NCI-H1048 (cell line): ENCODE measurements at regions not wholly inside any gene's neighbourhood (a gene's known extent, or its start where the extent isn't known, plus 50 kb on each side); places are given as distances from the start of the nearest gene placed in this dataset.

ENCODE experiments used
- DNase-seq: peaks from one replicate; lab custom pipeline; 2025; lab: John Stamatoyannopoulos, UW

DNA sequence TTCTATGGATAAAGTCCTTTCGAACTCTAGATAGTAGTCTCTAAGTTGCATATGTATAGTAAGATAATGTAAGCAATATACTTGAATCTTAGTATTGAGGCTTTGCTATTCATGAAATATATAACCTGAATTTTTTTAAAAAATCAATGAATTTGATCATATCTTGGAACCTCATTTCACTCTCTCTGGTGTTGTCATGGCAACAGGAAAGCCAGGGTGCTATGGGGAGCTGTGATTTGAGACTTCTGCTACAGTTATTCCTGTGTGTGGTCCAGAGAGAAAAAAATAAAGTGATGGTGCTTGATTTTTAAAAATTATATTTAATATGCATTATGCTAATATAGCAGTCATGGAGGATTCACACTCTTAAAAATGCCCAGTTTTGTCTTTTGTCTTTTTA lies 508.0 kb downstream of the SNAPC1 start:
- no peak for DNase-seq

DNA sequence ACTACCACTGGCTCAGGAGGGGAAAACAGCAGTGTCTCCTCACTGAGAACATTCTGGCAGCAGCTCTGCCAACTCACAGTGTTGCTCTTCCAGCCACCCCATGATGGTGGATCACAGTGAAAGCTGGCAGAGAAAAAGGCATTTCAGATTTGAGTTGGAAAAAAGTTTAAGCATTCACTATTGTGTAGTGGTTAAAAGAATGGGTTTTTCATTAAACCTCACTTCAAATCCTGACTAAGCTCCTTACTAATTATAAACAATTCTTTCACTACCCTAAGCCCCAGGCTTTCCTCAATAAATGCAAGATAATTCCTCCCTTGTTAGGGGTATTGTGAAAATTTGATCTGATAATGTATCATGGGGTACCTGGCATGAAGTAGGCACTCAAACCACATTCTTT lies 518.1 kb downstream of the SNAPC1 start:
- no peak for DNase-seq

DNA sequence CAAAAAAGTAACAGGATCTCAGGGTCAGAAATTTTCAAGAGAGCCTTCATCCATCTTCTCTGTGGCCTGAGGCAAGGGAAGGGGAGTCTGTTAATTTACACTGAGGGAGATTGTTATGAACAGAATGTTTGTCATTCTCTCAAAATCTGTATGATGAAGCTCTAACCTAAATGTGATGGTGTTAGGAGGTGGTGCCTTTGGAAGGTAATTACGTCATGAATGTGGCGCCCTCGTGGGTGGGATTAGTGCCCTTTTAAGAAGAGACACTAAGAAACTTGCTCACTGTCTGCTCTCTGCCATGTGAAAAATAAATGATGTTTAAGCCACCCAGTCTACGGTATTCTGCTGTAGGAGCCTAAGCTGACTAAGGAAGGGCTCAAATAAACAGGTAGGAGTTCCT lies 521.6 kb downstream of the SNAPC1 start:
- DNase-seq = no peak

DNA sequence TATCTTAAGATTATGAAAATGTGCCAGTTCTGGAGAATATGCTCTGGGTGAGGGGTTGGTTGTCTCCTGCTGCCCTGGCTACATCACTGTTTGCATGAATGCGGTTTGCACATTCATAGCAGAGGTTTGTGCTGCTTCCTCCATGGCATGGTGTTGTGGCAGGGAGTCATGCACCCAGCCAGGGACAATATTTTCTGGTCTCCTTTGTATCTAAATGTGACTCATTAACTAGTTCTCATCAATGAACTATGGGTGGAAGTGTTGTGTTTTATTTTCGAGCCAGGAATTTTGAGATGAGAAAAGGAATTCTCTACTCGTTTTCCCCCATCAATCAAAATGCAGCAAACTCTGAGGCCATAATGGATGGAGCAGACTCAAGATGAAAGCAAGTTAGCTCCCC lies 527.3 kb downstream of the SNAPC1 start:
- no peak for DNase-seq

- DNase-seq = no peak
These were observed 538.9 kb downstream of the SNAPC1 start for GRCh38 chr14:62301080-62301479.

DNA sequence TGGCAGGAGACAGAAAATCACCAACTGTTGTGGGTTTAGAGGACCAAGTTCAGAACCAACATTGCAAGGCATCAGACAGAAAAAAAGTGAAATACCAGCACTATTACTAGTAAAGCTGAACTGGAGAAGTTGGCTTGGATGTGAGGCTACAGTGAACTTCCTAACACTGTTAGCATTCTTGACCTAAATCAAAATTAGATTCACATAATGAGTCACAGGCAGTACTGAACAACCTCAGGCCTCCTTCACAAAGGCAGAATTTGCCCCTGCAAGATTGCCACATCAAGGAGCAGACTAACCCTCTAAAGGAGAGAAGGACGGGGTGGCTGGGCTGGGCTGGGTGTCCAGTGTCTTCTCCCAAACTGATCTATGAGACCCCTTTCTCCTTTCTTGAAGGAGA lies 539.7 kb downstream of the SNAPC1 start:
- DNase-seq = no peak

DNA sequence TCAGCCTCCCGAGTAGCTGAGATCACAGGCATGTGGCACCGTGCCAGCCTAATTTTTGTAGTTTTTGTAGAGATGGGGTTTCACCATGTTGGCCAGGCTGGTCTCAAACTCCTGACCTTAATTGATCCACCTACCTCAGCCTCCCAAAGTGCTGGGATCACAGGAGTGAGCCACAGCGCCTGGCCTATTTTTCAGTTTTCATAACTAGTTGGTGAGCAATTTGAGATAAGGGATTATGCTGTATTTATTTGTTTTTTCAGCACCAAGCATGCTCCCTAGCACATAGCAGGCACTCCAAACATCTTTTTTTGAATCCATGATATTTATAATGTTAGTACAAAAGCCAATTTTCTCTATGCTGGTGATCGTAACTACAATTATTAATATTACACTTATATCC lies 541.2 kb downstream of the SNAPC1 start:
- no peak for DNase-seq

DNA sequence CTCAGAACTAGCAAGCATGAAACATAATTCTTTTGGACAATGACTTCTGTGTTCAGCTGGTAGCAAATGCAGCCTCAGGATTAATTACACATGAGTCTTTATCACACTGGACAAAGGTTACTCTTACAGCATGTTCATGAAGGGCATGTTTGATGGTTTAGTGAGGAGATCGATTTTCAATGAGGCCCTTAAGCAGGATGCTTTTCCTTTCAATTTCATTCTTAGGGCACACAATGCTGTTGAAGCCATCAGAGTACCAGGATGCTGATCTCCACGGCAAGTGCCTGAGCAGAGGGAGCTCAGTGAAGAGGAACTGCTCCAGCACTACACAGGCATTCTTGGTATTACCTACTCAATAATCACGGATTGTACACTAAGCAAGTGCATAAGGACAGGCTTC lies 542.0 kb downstream of the SNAPC1 start:
- no peak for DNase-seq

- no peak for DNase-seq
These were observed 545.6 kb downstream of the SNAPC1 start for GRCh38 chr14:62307844-62308243.

DNA sequence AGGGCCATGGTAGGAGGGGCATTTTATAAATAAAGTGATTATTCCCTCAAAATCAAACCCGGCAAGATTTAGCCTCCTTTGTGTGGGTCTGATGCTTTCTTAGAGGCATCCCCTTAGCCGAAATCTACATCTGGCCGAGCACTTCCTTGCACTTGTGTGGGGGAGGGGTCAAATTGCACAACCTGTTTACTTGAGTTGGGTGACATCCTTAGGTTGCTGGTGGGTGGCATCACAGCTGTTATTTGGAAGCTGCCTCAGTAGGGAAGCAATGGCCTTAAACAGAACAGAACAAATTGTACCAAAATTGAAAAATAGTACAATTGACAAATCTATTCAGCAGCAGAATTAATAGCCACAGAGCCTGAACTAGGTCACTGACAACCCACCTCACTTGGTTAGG lies 546.1 kb downstream of the SNAPC1 start:
- DNase-seq = no peak

DNA sequence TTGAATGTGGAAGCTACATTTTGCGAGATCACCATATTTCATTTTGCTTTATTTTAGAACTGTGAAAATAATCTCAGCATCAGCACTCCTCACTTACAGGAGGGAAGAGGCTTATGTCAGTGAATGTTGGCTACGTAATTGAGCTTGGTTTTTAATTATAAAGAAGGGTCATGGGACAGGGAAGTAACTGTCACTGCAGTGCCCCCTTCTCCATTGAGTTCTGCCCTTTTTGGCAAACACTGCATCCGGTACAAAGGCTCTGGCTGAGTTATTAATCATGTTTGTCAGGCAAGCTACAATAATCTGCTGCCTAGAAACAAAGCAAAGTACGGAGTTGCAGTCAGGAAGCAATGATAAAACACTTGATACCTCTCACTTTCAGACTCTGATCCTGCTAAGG lies 546.7 kb downstream of the SNAPC1 start:
- DNase-seq = no peak

GRCh38 chr14:62313212-62313611 lies 551.0 kb downstream of the SNAPC1 start:
- no peak for DNase-seq

DNA sequence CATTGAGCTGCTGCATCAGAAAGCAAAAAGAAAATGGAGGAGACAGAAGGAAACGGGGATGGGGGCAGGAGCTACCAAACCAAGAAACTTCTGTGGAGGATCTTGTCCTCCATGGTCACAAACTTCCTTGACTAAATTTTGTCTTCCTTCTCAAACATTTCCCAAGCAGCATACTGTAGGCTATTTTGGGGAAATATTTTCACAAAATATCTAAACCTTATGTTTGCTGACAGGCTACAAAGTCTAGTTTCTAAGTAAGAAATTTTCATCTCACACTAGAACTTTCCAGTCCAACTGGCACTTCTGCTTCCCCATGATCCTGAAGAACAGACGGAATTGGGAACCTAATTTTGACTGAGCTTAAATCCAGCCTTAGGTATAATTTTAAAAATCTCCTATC lies 552.0 kb downstream of the SNAPC1 start:
- DNase-seq = no peak

DNA sequence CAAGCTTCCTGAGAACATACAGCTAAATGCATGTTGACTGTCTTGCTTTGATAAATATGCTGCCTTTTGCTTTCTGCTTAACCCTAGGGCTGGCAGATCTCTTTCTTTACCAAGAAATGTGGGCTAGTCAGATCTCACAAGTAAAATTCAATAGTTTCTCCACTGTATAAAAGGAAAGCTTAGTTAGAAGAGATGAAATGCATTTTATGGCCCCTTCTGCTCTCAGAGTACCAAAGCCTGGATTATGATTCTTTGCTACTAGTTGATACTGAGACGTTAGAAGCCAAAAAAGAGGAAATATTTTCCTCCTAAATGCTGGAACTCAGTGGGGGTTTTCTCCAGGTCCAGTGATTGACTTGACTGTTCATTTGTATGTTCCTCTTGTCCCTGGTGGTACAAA lies 552.7 kb downstream of the SNAPC1 start:
- DNase-seq = no peak

- no peak for DNase-seq
These were observed 553.4 kb downstream of the SNAPC1 start for GRCh38 chr14:62315631-62316030.

DNA sequence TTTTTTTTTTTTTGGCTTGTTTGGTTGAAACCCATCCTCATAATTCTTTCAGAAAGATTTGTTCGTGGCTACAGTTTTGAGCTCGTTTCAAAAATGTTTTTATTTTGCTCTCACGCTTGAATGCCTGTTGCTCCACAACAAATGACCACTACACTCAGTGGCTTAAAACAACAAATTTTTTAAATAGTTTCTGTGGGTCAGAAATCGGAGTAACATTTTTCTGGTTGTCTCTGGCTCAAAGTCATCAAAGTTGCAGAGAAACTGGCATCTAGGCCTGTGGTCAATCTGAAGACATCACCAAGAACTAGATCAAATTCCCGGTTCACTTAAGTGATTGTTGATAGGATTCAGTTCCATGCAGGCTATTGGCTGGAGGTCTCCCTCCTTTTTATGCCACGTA lies 560.0 kb downstream of the SNAPC1 start:
- DNase-seq = no peak

- DNase-seq = no peak
These were observed 567.2 kb downstream of the SNAPC1 start for GRCh38 chr14:62329427-62329826.

DNA sequence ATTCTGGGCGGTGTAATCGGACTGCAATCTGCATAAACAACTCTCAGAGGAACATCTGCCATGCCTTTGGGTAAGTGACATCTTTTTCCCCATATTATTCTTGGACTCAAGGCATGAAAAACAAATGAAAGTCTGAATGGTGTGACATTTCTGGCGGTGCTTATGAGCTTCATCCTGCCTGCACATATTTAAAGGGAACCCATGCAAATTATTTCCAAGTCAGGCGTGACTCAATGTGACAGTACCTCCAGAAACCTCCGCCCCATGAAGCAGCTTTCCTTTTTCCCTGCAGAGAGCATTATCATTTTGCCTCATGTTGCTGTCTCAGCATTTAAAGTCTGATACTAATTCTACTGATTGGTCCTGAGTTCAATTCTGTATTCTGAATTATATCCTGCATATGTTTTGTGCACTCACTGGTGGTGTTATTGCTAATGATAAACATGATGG lies 585.4 kb downstream of the SNAPC1 start:
- no peak for DNase-seq

- no peak for DNase-seq
These were observed 595.1 kb downstream of the SNAPC1 start for GRCh38 chr14:62357362-62357761.

- DNase-seq = no peak
These were observed 601.9 kb downstream of the SNAPC1 start for GRCh38 chr14:62364161-62364560.

DNA sequence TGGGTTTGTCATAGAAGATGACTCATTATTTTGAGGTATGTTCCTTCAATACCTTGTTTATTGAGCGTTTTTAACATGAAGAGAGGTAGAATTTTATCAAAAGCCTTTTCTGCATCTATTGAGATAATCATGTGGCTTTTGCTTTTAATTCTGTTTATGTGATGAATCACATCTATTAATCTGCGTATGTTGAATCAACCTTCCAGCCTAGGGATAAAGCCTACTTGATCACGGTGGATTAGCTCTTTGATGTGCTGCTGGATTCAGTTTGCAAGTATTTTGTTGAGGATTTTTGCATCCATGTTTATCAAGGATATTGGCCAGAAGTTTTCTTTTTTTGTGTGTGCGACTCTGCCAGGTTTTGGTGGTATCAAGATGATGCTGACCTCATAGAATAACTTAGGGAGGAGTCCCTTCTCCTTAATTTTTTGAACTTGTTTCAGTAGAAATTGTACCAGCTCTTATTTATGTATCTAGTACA lies 602.6 kb downstream of the SNAPC1 start:
- no peak for DNase-seq

GRCh38 chr14:62369919-62370560 lies 607.8 kb downstream of the SNAPC1 start:
- DNase-seq = no peak

DNA sequence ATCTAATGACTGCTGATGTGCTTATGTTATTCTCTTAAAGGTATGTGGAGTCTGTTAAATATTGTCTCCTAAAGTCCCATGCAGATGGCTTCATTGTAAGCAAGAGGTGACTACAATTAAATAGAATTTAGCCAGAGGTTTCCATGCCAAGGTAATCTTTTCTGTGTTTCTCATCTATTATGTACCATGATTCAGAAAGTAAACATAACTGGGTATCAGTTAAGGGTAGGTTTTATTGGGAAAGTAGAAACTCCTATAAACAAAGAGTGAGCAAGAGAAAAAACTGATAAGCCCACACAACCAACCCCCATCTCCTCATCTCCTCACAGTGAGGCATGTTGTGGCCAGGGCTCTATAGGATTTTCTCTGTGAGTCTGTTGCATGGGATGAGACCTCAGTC lies 611.7 kb downstream of the SNAPC1 start:
- DNase-seq = no peak

DNA sequence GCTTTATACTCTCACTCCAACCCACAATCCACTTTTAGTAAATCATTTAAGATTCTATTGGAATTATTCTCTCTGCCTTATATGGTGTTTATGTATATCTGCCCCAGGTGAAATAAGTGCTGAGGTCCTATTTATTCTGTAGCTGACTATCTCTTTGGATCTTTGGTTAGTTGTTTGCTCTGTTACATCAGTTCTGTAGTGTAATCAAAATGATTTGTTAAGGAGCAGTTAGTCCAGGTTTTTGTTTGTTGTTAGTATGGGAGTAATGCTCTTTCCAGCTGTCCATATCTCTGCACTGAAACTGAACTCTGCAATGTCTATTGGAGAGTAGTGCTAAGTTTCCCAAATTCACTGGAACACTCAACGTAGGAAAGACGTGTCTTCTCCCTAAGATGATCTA lies 615.8 kb downstream of the SNAPC1 start:
- DNase-seq = no peak
